IPS-20b (cell line): ENCODE measurements at regions not wholly inside any gene's neighbourhood (a gene's known extent, or its start where the extent isn't known, plus 50 kb on each side); places are given as distances from the start of the nearest gene placed in this dataset.

Experiments used
- H3K27ac ChIP-seq: one replicate; pipeline ENCODE4 v1.5.1; 2013; ENCODE audit warnings: low read length
- H3K27me3 ChIP-seq: 2 replicates; pipeline ENCODE4 v1.6.1; 2013; ENCODE audit warnings: mild to moderate bottlenecking, low read length, inconsistent platforms; ENCODE audit not compliant: insufficient read depth
- H3K36me3 ChIP-seq: 2 replicates; pipeline ENCODE4 v1.6.1; 2013; ENCODE audit warnings: low read depth, mild to moderate bottlenecking, inconsistent platforms, low read length, moderate library complexity; ENCODE audit not compliant: insufficient read depth
- H3K4me1 ChIP-seq: 2 replicates; pipeline ENCODE4 v1.6.1; 2013; ENCODE audit warnings: mild to moderate bottlenecking, control low read depth, inconsistent platforms, low read length, moderate library complexity; ENCODE audit not compliant: insufficient read depth
- H3K4me3 ChIP-seq: 2 replicates; pipeline ENCODE4 v1.5.1; 2013; ENCODE audit warnings: mild to moderate bottlenecking, low read length, inconsistent platforms
- H3K9ac ChIP-seq: 2 replicates; pipeline ENCODE4 v1.6.1; 2013; ENCODE audit warnings: low read depth, mild to moderate bottlenecking, inconsistent platforms, low read length, moderate library complexity
- H3K9me3 ChIP-seq: 2 replicates; pipeline ENCODE4 v1.6.1; 2013; ENCODE audit warnings: mild to moderate bottlenecking, low read depth, low read length, inconsistent platforms; ENCODE audit not compliant: insufficient read depth

GRCh38 chr4:99712099-99712498 lies 54.5 kb upstream of the C4orf54 start:
- Histone ChIP-seq H3K4me3 (no peak overlapping the region), H3K4me1 (no peaks in the 10 kb centered on the region), H3K27ac (no peak overlapping the region), H3K36me3 (no peaks in the 10 kb centered on the region), H3K27me3 (no peaks in the 10 kb centered on the region), H3K9me3 (no peaks in the 10 kb centered on the region), H3K9ac (no peak overlapping the region)

GRCh38 chr4:99711657-99712056 lies 54.0 kb upstream of the C4orf54 start:
- Histone ChIP-seq H3K4me1 (no peaks in the 10 kb centered on the region), H3K9ac (no peak overlapping the region), H3K9me3 (no peaks in the 10 kb centered on the region), H3K4me3 (no peak overlapping the region), H3K36me3 (no peaks in the 10 kb centered on the region), H3K27ac (no peak overlapping the region), H3K27me3 (no peaks in the 10 kb centered on the region)

- no peaks in the 10 kb centered on the region for H3K36me3 ChIP-seq
- no peaks in the 10 kb centered on the region for H3K27me3 ChIP-seq
- H3K4me3 ChIP-seq = no peak overlapping the region
These were observed 53.2 kb upstream of the C4orf54 start for GRCh38 chr4:99710681-99711345.

GRCh38 chr4:99710020-99710419 lies 52.4 kb upstream of the C4orf54 start:
- no peak overlapping the region for H3K27ac ChIP-seq
- H3K9me3 ChIP-seq = no peaks in the 10 kb centered on the region
- no peak overlapping the region for H3K4me3 ChIP-seq
- no peaks in the 10 kb centered on the region for H3K27me3 ChIP-seq
- no peak overlapping the region for H3K9ac ChIP-seq
- no peaks in the 10 kb centered on the region for H3K36me3 ChIP-seq
- no peaks in the 10 kb centered on the region for H3K4me1 ChIP-seq

More at GRCh38 chr4:99710681-99711345, 53.2 kb upstream of the C4orf54 start:
- Histone ChIP-seq H3K27ac (no peak overlapping the region), H3K4me1 (no peaks in the 10 kb centered on the region), H3K9ac (no peak overlapping the region), H3K9me3 (no peaks in the 10 kb centered on the region)

GRCh38 chr4:99708551-99708950 lies 50.9 kb upstream of the C4orf54 start:
- Histone ChIP-seq H3K9ac (no peak overlapping the region), H3K4me3 (no peak overlapping the region), H3K27ac (no peak overlapping the region), H3K27me3 (no peaks in the 10 kb centered on the region), H3K9me3 (no peaks in the 10 kb centered on the region), H3K36me3 (no peaks in the 10 kb centered on the region), H3K4me1 (no peaks in the 10 kb centered on the region)
